ENCODE measurements at regions not wholly inside any gene's neighbourhood (a gene's known extent, or its start where the extent isn't known, plus 50 kb on each side); places are given as distances from the start of the nearest gene placed in this dataset.

DNA sequence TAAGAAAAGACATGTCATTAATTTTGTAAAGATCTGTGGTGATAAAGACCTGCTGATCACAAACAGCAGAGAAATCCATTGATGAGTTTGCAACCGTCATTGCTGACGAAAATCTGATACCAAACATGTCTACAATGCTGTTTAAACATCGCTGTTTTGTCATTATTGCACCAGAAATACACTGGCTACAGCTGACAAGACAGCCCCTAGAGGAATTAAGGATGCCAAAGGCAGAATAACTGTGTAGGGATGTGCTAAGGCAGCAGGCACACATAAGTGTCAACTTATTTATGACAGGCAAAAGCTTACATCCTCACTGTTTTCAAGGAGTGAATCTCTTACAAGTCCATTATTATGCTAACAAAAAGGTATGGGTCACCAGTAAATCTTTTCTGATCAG lies 439.3 kb downstream of the TLE1 start:
- TF ChIP-seq POLR2AphosphoS5 (IDR thresholded peaks at IDR 0.05; ENCODE audit: low read depth, low read length) (no peak), SIN3A (IDR thresholded peaks at IDR 0.05; ENCODE audit: borderline replicate concordance, insufficient read depth, low read depth, low read length) (no peak)
- no peaks in the 10 kb centered on the region for H3K27me3 ChIP-seq (ENCODE audit: control insufficient read depth, insufficient read depth, low read length)
- intact Hi-C loops (cut with micrococcal nuclease; ENCODE audit: unreplicated experiment) (no loop called here), in situ Hi-C loops (cut with HindIII; ENCODE audit: low pct_unique_long_range_greater_than_20kb, low sequenced_read_pairs) (no loop called here)
- CTCF ChIA-PET = no interaction called here
- POLR2A ChIA-PET = no interaction called here
- no TSS peak for BruUV-seq (replicated peaks)
- ATAC-seq (no peak), DNase-seq (ENCODE audit: low read depth, low spot score) (no peak)
- H3K27ac ChIP-seq (ENCODE audit: low read length) = no peak overlapping the region
- no peaks in the 10 kb centered on the region for H3K4me1 ChIP-seq (ENCODE audit: control insufficient read depth, insufficient read depth, low read length)
- no peak overlapping the region for H3K4me3 ChIP-seq (ENCODE audit: low read depth in 2 of 2, low read length in 2 of 2)
- H3K9me3 ChIP-seq (ENCODE audit: control insufficient read depth, insufficient read depth, low read depth, low read length) = no peaks in the 10 kb centered on the region
- no peaks in the 10 kb centered on the region for H3K36me3 ChIP-seq (ENCODE audit: control insufficient read depth, insufficient read depth, low read length)

DNA sequence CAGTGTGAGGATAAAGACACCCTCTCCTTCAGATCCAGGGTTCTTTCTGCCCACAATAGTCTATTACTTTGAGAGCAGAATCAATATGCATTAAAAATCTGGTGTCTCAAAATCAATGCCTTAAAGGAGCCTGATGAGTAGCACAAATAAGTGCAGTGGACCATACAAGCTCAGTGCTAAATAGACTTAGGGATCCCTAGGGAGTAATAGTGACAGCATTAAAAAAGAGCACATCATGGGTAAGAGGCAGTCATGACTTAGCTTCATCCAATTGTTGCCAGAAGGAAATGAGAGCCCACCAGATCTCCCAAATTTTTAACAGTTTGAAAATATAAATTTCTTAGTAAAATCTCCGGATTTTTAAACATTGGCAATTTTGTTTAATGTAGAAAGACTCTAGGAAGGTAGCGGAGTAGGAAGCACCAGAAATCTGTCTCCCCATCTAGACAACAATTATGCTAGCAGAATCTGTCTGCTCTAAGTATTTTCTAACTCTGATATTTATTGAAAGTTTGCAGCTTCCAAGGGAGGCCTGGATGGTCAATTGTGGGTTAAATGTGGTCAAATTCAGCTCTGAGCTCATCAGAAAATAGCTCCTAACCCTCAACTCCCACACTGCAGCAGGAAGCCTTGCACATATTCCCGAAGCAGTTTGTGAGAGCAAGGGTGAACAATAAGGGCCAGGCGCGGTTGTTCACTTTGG lies 443.9 kb downstream of the TLE1 start:
- Histone ChIP-seq H3K9me3 (ENCODE audit: control insufficient read depth, insufficient read depth, low read depth, low read length) (no peaks in the 10 kb centered on the region), H3K36me3 (ENCODE audit: control insufficient read depth, insufficient read depth, low read length) (no peaks in the 10 kb centered on the region), H3K4me1 (ENCODE audit: control insufficient read depth, insufficient read depth, low read length) (no peaks in the 10 kb centered on the region), H3K27ac (ENCODE audit: low read length) (no peak overlapping the region), H3K27me3 (ENCODE audit: control insufficient read depth, insufficient read depth, low read length) (no peaks in the 10 kb centered on the region), H3K4me3 (ENCODE audit: low read depth in 2 of 2, low read length in 2 of 2) (no peak overlapping the region)
- TF ChIP-seq TCF7L2 (IDR thresholded peaks at IDR 0.05; ENCODE audit: low read depth, low read length) = no peak
- TF ChIP-seq, protein P1, sequence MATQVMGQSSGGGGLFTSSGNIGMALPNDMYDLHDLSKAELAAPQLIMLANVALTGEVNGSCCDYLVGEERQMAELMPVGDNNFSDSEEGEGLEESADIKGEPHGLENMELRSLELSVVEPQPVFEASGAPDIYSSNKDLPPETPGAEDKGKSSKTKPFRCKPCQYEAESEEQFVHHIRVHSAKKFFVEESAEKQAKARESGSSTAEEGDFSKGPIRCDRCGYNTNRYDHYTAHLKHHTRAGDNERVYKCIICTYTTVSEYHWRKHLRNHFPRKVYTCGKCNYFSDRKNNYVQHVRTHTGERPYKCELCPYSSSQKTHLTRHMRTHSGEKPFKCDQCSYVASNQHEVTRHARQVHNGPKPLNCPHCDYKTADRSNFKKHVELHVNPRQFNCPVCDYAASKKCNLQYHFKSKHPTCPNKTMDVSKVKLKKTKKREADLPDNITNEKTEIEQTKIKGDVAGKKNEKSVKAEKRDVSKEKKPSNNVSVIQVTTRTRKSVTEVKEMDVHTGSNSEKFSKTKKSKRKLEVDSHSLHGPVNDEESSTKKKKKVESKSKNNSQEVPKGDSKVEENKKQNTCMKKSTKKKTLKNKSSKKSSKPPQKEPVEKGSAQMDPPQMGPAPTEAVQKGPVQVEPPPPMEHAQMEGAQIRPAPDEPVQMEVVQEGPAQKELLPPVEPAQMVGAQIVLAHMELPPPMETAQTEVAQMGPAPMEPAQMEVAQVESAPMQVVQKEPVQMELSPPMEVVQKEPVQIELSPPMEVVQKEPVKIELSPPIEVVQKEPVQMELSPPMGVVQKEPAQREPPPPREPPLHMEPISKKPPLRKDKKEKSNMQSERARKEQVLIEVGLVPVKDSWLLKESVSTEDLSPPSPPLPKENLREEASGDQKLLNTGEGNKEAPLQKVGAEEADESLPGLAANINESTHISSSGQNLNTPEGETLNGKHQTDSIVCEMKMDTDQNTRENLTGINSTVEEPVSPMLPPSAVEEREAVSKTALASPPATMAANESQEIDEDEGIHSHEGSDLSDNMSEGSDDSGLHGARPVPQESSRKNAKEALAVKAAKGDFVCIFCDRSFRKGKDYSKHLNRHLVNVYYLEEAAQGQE (IDR thresholded peaks at IDR 0.05; ENCODE audit: insufficient read depth in 1 of 2, low read depth in 2 of 2, low read length in 1 of 2) = no peak
- TF ChIP-seq, protein P2, sequence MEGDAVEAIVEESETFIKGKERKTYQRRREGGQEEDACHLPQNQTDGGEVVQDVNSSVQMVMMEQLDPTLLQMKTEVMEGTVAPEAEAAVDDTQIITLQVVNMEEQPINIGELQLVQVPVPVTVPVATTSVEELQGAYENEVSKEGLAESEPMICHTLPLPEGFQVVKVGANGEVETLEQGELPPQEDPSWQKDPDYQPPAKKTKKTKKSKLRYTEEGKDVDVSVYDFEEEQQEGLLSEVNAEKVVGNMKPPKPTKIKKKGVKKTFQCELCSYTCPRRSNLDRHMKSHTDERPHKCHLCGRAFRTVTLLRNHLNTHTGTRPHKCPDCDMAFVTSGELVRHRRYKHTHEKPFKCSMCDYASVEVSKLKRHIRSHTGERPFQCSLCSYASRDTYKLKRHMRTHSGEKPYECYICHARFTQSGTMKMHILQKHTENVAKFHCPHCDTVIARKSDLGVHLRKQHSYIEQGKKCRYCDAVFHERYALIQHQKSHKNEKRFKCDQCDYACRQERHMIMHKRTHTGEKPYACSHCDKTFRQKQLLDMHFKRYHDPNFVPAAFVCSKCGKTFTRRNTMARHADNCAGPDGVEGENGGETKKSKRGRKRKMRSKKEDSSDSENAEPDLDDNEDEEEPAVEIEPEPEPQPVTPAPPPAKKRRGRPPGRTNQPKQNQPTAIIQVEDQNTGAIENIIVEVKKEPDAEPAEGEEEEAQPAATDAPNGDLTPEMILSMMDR (IDR thresholded peaks at IDR 0.05) = no peak
- TF ChIP-seq SIN3A (IDR thresholded peaks at IDR 0.05; ENCODE audit: borderline replicate concordance, insufficient read depth, low read depth, low read length) = no peak
- intact Hi-C loops (cut with micrococcal nuclease; ENCODE audit: unreplicated experiment) = no loop called here
- DNase-seq (ENCODE audit: low read depth, low spot score) (no peak), ATAC-seq (no peak)
- POLR2A ChIA-PET = no interaction called here
- in situ Hi-C loops (cut with HindIII; ENCODE audit: low pct_unique_long_range_greater_than_20kb, low sequenced_read_pairs) = no loop called here
- CTCF ChIA-PET = no interaction called here
- no TSS peak for BruUV-seq (replicated peaks)

DNA sequence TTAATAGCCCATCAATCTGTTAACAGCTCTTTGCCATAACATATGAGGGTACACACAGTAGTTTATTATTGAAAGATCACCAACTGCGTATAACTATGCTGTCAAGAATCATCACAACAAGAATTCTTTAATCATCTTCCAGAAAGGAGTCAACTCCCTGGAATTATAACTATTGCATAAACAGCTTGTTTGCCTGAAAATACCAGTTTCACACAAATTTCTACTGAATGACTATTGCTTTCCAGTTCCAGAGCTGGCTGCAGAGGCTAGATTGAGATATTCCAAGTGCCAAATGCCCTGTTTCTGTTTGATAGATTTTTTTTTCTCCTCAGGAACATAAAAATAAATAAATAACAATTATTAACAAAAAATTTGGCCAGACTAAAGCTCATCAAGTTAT lies 444.7 kb downstream of the TLE1 start:
- H3K9me3 ChIP-seq (ENCODE audit: control insufficient read depth, insufficient read depth, low read depth, low read length) = no peaks in the 10 kb centered on the region
- H3K36me3 ChIP-seq (ENCODE audit: control insufficient read depth, insufficient read depth, low read length) = no peaks in the 10 kb centered on the region
- H3K4me3 ChIP-seq (ENCODE audit: low read depth in 2 of 2, low read length in 2 of 2) = no peak overlapping the region
- in situ Hi-C loops (cut with HindIII; ENCODE audit: low pct_unique_long_range_greater_than_20kb, low sequenced_read_pairs) (no loop called here), intact Hi-C loops (cut with micrococcal nuclease; ENCODE audit: unreplicated experiment) (no loop called here)
- ChIA-PET POLR2A (no interaction called here), CTCF (no interaction called here)
- TF ChIP-seq SIN3A (IDR thresholded peaks at IDR 0.05; ENCODE audit: borderline replicate concordance, insufficient read depth, low read depth, low read length) = no peak
- TF ChIP-seq, protein P1 (IDR thresholded peaks at IDR 0.05; ENCODE audit: insufficient read depth in 1 of 2, low read depth in 2 of 2, low read length in 1 of 2) = no peak
- no peak for TF ChIP-seq POLR2AphosphoS5 (IDR thresholded peaks at IDR 0.05; ENCODE audit: low read depth, low read length)
- TF ChIP-seq, protein P2 (IDR thresholded peaks at IDR 0.05) = no peak
- TF ChIP-seq TCF7L2 (IDR thresholded peaks at IDR 0.05; ENCODE audit: low read depth, low read length) = no peak
- DNase-seq (ENCODE audit: low read depth, low spot score) (no peak), ATAC-seq (no peak)
- H3K27ac ChIP-seq (ENCODE audit: low read length) = no peak overlapping the region
- BruUV-seq (replicated peaks) = no TSS peak
- no peaks in the 10 kb centered on the region for H3K4me1 ChIP-seq (ENCODE audit: control insufficient read depth, insufficient read depth, low read length)
- no peaks in the 10 kb centered on the region for H3K27me3 ChIP-seq (ENCODE audit: control insufficient read depth, insufficient read depth, low read length)

Measured in Panc1 (cell line).